ENCODE measurements at regions not wholly inside any gene's neighbourhood (a gene's known extent, or its start where the extent isn't known, plus 50 kb on each side); places are given as distances from the start of the nearest gene placed in this dataset.

DNA sequence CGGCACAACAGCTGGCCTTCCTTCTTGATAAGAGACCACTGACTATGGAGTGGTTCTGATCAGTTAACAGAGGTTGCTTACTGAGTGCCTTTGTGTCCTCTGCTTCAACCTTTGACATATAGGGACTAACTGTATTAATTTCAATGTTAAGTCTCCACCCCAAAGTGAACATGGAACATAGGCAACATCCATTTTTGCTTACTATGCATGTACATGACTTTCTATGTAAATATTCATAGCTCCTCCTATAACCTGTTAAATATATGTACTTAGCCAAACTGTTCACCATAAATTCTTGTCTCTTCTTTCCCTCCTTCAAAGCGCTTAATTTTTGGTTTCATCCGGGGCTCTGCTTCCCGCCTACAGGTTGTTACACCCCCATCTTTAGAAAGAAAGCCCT lies 334.8 kb downstream of the EPM2A start:
- TF ChIP-seq, protein P1, sequence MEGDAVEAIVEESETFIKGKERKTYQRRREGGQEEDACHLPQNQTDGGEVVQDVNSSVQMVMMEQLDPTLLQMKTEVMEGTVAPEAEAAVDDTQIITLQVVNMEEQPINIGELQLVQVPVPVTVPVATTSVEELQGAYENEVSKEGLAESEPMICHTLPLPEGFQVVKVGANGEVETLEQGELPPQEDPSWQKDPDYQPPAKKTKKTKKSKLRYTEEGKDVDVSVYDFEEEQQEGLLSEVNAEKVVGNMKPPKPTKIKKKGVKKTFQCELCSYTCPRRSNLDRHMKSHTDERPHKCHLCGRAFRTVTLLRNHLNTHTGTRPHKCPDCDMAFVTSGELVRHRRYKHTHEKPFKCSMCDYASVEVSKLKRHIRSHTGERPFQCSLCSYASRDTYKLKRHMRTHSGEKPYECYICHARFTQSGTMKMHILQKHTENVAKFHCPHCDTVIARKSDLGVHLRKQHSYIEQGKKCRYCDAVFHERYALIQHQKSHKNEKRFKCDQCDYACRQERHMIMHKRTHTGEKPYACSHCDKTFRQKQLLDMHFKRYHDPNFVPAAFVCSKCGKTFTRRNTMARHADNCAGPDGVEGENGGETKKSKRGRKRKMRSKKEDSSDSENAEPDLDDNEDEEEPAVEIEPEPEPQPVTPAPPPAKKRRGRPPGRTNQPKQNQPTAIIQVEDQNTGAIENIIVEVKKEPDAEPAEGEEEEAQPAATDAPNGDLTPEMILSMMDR (conservative IDR thresholded peaks at IDR 0.05) = no peak
- TF ChIP-seq ZFX (IDR thresholded peaks at IDR 0.05) = no peak

Data from C4-2B (cell line).